ENCODE measurements at regions not wholly inside any gene's neighbourhood (a gene's known extent, or its start where the extent isn't known, plus 50 kb on each side); places are given as distances from the start of the nearest gene placed in this dataset.

DNA sequence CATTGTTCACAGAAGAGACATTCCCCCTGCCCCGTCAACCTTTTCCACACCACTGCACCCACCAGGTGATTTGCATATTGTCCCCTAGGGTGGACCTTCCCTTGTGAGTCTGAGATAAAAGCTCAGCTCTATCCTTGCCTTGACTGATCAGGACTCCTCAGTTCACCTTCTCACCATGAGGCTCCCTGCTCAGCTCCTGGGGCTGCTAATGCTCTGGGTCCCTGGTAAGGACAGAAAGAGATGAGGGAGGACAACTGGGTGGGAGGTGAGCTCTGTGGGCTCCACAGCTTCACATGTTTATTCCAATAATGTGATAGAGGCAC is 1160.1 kb downstream of the RPIA start:
- no peak for TF ChIP-seq ZNF565 (CRISPR knock-in tag; conservative IDR thresholded peaks at IDR 0.05; ENCODE audit: low read depth)
- no peak for TF ChIP-seq RARB (CRISPR knock-in tag; IDR thresholded peaks at IDR 0.05)
- TF ChIP-seq, protein P1, sequence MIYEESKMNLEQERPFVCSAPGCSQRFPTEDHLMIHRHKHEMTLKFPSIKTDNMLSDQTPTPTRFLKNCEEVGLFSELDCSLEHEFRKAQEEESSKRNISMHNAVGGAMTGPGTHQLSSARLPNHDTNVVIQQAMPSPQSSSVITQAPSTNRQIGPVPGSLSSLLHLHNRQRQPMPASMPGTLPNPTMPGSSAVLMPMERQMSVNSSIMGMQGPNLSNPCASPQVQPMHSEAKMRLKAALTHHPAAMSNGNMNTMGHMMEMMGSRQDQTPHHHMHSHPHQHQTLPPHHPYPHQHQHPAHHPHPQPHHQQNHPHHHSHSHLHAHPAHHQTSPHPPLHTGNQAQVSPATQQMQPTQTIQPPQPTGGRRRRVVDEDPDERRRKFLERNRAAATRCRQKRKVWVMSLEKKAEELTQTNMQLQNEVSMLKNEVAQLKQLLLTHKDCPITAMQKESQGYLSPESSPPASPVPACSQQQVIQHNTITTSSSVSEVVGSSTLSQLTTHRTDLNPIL (CRISPR knock-in tag; IDR thresholded peaks at IDR 0.05; ENCODE audit: low read depth), result no peak
- TF ChIP-seq TCF4 (CRISPR knock-in tag; IDR thresholded peaks at IDR 0.05; ENCODE audit: borderline replicate concordance), result no peak
- TF ChIP-seq, protein P2, sequence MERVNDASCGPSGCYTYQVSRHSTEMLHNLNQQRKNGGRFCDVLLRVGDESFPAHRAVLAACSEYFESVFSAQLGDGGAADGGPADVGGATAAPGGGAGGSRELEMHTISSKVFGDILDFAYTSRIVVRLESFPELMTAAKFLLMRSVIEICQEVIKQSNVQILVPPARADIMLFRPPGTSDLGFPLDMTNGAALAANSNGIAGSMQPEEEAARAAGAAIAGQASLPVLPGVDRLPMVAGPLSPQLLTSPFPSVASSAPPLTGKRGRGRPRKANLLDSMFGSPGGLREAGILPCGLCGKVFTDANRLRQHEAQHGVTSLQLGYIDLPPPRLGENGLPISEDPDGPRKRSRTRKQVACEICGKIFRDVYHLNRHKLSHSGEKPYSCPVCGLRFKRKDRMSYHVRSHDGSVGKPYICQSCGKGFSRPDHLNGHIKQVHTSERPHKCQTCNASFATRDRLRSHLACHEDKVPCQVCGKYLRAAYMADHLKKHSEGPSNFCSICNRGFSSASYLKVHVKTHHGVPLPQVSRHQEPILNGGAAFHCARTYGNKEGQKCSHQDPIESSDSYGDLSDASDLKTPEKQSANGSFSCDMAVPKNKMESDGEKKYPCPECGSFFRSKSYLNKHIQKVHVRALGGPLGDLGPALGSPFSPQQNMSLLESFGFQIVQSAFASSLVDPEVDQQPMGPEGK (CRISPR knock-in tag; IDR thresholded peaks at IDR 0.05; ENCODE audit: borderline replicate concordance), result no peak
- TF ChIP-seq PPARA (CRISPR knock-in tag; IDR thresholded peaks at IDR 0.05; ENCODE audit: borderline replicate concordance), result no peak
